ENCODE measurements at regions not wholly inside any gene's neighbourhood (a gene's known extent, or its start where the extent isn't known, plus 50 kb on each side); places are given as distances from the start of the nearest gene placed in this dataset.

GRCh38 chr13:90645582-90645981 lies 701.9 kb upstream of the MIR17HG start (continued):
- TF ChIP-seq CTCF (IDR thresholded peaks at IDR 0.05) (no peak), CBX8 (IDR thresholded peaks at IDR 0.05) (no peak), EHF (CRISPR knock-in tag; IDR thresholded peaks at IDR 0.05) (no peak)

DNA sequence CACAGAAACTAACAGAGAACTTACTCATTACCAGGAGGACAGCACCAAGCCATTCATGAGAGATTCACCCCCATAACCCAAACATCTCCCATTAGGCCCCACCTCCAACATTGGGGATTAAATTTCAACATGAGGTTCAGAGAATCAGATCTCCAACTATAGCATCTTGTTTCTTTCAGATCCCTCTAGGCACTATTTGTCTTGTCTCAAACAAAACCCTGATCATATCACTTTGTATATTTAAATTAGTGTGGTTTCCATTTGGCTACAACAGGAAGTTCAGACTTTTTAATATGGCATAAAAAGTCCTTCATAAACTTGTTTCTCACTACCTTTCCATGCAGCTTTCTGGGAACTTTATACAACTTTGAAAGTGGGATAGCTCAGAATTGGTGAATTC lies 699.0 kb upstream of the MIR17HG start:
- DNase-seq (ENCODE audit: low read depth in 1 of 2, low spot score in 1 of 2) (no peak), FAIRE-seq (no peak), ATAC-seq (no peak)
- ChIA-PET POLR2A (no interaction called here), CTCF (no interaction called here)
- Histone ChIP-seq H3K27ac (no peak overlapping the region), H3K4me3 (no peak overlapping the region), H3K4me2 (no peak overlapping the region), H3K4me1 (no peaks in the 10 kb centered on the region), H3K9me3 (no peaks in the 10 kb centered on the region)
- TF ChIP-seq KDM5A (IDR thresholded peaks at IDR 0.05) (no peak), HOXB5 (CRISPR knock-in tag; IDR thresholded peaks at IDR 0.05) (no peak), RCOR1 (IDR thresholded peaks at IDR 0.05; ENCODE audit: low read depth, low read length) (no peak), NR3C1 (IDR thresholded peaks at IDR 0.05) (no peak), CBX8 (IDR thresholded peaks at IDR 0.05) (no peak), PHF8 (IDR thresholded peaks at IDR 0.05; ENCODE audit: borderline replicate concordance, low read depth) (no peak), FOXS1 (CRISPR knock-in tag; IDR thresholded peaks at IDR 0.05) (no peak), CHD4 (IDR thresholded peaks at IDR 0.05; ENCODE audit: borderline replicate concordance) (no peak), HES2 (IDR thresholded peaks at IDR 0.05) (no peak), TFCP2L1 (CRISPR knock-in tag; IDR thresholded peaks at IDR 0.05) (no peak), HOXA7 (CRISPR knock-in tag; IDR thresholded peaks at IDR 0.05) (no peak), CHD2 (IDR thresholded peaks at IDR 0.05; ENCODE audit: low read length, partially characterized antibody) (no peak), KDM1A (IDR thresholded peaks at IDR 0.05; ENCODE audit: low read depth) (no peak), RNF2 (IDR thresholded peaks at IDR 0.05; ENCODE audit: borderline replicate concordance, low read depth) (no peak), MYC (IDR thresholded peaks at IDR 0.05; ENCODE audit: borderline replicate concordance, low read length) (no peak), SMC3 (IDR thresholded peaks at IDR 0.05) (no peak)
- TF ChIP-seq, protein P1, sequence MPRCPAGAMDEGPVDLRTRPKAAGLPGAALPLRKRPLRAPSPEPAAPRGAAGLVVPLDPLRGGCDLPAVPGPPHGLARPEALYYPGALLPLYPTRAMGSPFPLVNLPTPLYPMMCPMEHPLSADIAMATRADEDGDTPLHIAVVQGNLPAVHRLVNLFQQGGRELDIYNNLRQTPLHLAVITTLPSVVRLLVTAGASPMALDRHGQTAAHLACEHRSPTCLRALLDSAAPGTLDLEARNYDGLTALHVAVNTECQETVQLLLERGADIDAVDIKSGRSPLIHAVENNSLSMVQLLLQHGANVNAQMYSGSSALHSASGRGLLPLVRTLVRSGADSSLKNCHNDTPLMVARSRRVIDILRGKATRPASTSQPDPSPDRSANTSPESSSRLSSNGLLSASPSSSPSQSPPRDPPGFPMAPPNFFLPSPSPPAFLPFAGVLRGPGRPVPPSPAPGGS (IDR thresholded peaks at IDR 0.05), result no peak
- TF ChIP-seq, protein P2, sequence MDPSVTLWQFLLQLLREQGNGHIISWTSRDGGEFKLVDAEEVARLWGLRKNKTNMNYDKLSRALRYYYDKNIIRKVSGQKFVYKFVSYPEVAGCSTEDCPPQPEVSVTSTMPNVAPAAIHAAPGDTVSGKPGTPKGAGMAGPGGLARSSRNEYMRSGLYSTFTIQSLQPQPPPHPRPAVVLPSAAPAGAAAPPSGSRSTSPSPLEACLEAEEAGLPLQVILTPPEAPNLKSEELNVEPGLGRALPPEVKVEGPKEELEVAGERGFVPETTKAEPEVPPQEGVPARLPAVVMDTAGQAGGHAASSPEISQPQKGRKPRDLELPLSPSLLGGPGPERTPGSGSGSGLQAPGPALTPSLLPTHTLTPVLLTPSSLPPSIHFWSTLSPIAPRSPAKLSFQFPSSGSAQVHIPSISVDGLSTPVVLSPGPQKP (IDR thresholded peaks at IDR 0.05; ENCODE audit: low read depth, low read length), result no peak

- ChIA-PET POLR2A (no interaction called here), CTCF (no interaction called here)
- Histone ChIP-seq H3K9me3 (no peaks in the 10 kb centered on the region), H3K4me3 (no peak overlapping the region), H3K27ac (no peak overlapping the region), H3K4me1 (no peaks in the 10 kb centered on the region), H3K4me2 (no peak overlapping the region)
- no peak for FAIRE-seq
- no peak for DNase-seq (ENCODE audit: low read depth in 1 of 2, low spot score in 1 of 2)
- no peak for TF ChIP-seq CHD4 (IDR thresholded peaks at IDR 0.05; ENCODE audit: borderline replicate concordance)
- TF ChIP-seq ZC3H11A (IDR thresholded peaks at IDR 0.05), result no peak
- peak; percentile 63 for TF ChIP-seq ZFP36 (IDR thresholded peaks at IDR 0.05; ENCODE audit: borderline replicate concordance, partially characterized antibody)
- no peak for TF ChIP-seq RFX5 (IDR thresholded peaks at IDR 0.05)
- no peak for TF ChIP-seq ZSCAN20 (CRISPR knock-in tag; IDR thresholded peaks at IDR 0.05)
- no peak for TF ChIP-seq EHF (CRISPR knock-in tag; IDR thresholded peaks at IDR 0.05)
- TF ChIP-seq, protein P3, sequence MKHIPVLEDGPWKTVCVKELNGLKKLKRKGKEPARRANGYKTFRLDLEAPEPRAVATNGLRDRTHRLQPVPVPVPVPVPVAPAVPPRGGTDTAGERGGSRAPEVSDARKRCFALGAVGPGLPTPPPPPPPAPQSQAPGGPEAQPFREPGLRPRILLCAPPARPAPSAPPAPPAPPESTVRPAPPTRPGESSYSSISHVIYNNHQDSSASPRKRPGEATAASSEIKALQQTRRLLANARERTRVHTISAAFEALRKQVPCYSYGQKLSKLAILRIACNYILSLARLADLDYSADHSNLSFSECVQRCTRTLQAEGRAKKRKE (CRISPR knock-in tag; IDR thresholded peaks at IDR 0.05; ENCODE audit: low read depth), result no peak
- no peak for ATAC-seq
These were observed 695.5 kb upstream of the MIR17HG start for GRCh38 chr13:90652036-90652435.
